Keratinocyte (primary cell): ENCODE measurements at regions not wholly inside any gene's neighbourhood (a gene's known extent, or its start where the extent isn't known, plus 50 kb on each side); places are given as distances from the start of the nearest gene placed in this dataset.

ENCODE experiments used
- DNase-seq: peaks from one replicate; pipeline ENCODE4 v3.0.0-alpha.2; 2011; ENCODE audit warnings: low read depth, missing footprints, low spot score
- FAIRE-seq: peaks from 2 replicates; lab custom pipeline; 2011; peaks lifted over from hg19 to GRCh38; lab: Jason Lieb, UNC
- H2AFZ ChIP-seq: 2 replicates; pipeline ENCODE4 v1.6.0; 2012; ENCODE audit warnings: low read length, control low read depth, inconsistent platforms; ENCODE audit not compliant: control insufficient read depth
- H3K27ac ChIP-seq: 2 replicates; pipeline ENCODE4 v1.5.1; 2011; ENCODE audit warnings: low read length; ENCODE audit not compliant: control insufficient read depth, insufficient read depth
- H3K27me3 ChIP-seq: 3 replicates; pipeline ENCODE4 v1.6.0; 2011; ENCODE audit warnings: low read length; ENCODE audit not compliant: control insufficient read depth, insufficient read depth; ENCODE audit errors: extremely low read depth
- H3K36me3 ChIP-seq, 2 experiments: 2 replicates in 1 of 2; 3 replicates in 1 of 2; pipeline ENCODE4 v1.5.1; 2011; ENCODE audit warnings: low read length in 2 of 2, mild to moderate bottlenecking in 1 of 2; ENCODE audit not compliant: control insufficient read depth in 2 of 2, insufficient read depth in 2 of 2; ENCODE audit errors: extremely low read depth in 1 of 2
- H3K4me1 ChIP-seq: 3 replicates; pipeline ENCODE4 v1.5.1; 2011; ENCODE audit warnings: low read length; ENCODE audit not compliant: control insufficient read depth, insufficient read depth; ENCODE audit errors: extremely low read depth
- H3K4me2 ChIP-seq: 3 replicates; pipeline ENCODE4 v1.6.0; 2011; ENCODE audit warnings: low read depth, low read length; ENCODE audit not compliant: control insufficient read depth, insufficient read depth; ENCODE audit errors: extremely low read depth
- H3K4me3 ChIP-seq, 3 experiments: fragments of 200-600 bp in 1 of 3; sonication (generic) in 1 of 3; 2 replicates in 2 of 3; 3 replicates in 1 of 3; pipeline ENCODE4 v1.5.1; 2011 to 2016; ENCODE audit warnings: low read length in 3 of 3, mild to moderate bottlenecking in 3 of 3, control low read depth in 2 of 3, inconsistent platforms in 1 of 3, low read depth in 1 of 3, mixed read lengths in 1 of 3, mixed run types in 1 of 3, moderate library complexity in 1 of 3; ENCODE audit not compliant: control insufficient read depth in 2 of 3, insufficient read depth in 2 of 3; ENCODE audit errors: extremely low read depth in 1 of 3
- H3K79me2 ChIP-seq: 2 replicates; pipeline ENCODE4 v1.6.0; 2012; ENCODE audit warnings: low read length; ENCODE audit not compliant: control insufficient read depth, insufficient read depth
- H3K9ac ChIP-seq: 3 replicates; pipeline ENCODE4 v1.6.0; 2011; ENCODE audit warnings: low read length; ENCODE audit not compliant: control insufficient read depth, insufficient read depth; ENCODE audit errors: extremely low read depth
- H3K9me1 ChIP-seq: 3 replicates; pipeline ENCODE4 v1.6.0; 2011; ENCODE audit warnings: low read length; ENCODE audit not compliant: control insufficient read depth, insufficient read depth; ENCODE audit errors: extremely low read depth
- H3K9me3 ChIP-seq: 2 replicates; pipeline ENCODE4 v1.5.1; 2012; ENCODE audit warnings: low read depth, low read length; ENCODE audit not compliant: control insufficient read depth
- H4K20me1 ChIP-seq: 3 replicates; pipeline ENCODE4 v1.6.0; 2011; ENCODE audit warnings: low read length; ENCODE audit not compliant: control insufficient read depth, insufficient read depth; ENCODE audit errors: extremely low read depth
- CTCF ChIP-seq, 3 experiments: IDR thresholded peaks in 1 of 3; conservative IDR thresholded peaks in 1 of 3; optimal IDR thresholded peaks in 1 of 3; 2 replicates in 2 of 3; 3 replicates in 1 of 3; pipeline versions ENCODE3 to v1.5.1; 2011; ENCODE audit warnings: low read length in 3 of 3, mild to moderate bottlenecking in 3 of 3, moderate library complexity in 2 of 3, control low read depth in 1 of 3, inconsistent platforms in 1 of 3; ENCODE audit not compliant: insufficient read depth in 2 of 3; ENCODE audit errors: extremely low read depth in 1 of 3
- EZH2 ChIP-seq: IDR thresholded peaks from one replicate; pipeline ENCODE4 v1.6.1; 2012; ENCODE audit warnings: inconsistent platforms, mild to moderate bottlenecking, low read length, moderate library complexity
- dilution Hi-C: fragments of 300-500 bp; cut with MboI; formaldehyde crosslinking; loops from one replicate; pipeline ENCODE4 v1.7.0; 2020; ENCODE audit warnings: low sequenced_read_pairs; ENCODE audit not compliant: extremely low pct_ligation_motif_present

- no peak for TF ChIP-seq EZH2
- TF ChIP-seq CTCF (optimal IDR thresholded peaks at IDR 0.05 in 1 of 3, IDR thresholded peaks at IDR 0.05 in 1 of 3, conservative IDR thresholded peaks at IDR 0.05 in 1 of 3; ENCODE audit: extremely low read depth in 1 of 3, insufficient read depth in 2 of 3, low read length in 3 of 3), result no peak
- no peak overlapping the region for H2AFZ ChIP-seq
- H3K9me3 ChIP-seq, result no peaks in the 10 kb centered on the region
- H4K20me1 ChIP-seq, result no peaks in the 10 kb centered on the region
- H3K4me1 ChIP-seq, result peaks cover 4% of the 10 kb centered on the region
- H3K4me2 ChIP-seq, result no peak overlapping the region
- H3K36me3 ChIP-seq, result no peaks in the 10 kb centered on the region
- no peak overlapping the region for H3K4me3 ChIP-seq
- H3K9ac ChIP-seq, result no peak overlapping the region
- no peaks in the 10 kb centered on the region for H3K27me3 ChIP-seq
- H3K9me1 ChIP-seq, result no peaks in the 10 kb centered on the region
- H3K79me2 ChIP-seq, result no peaks in the 10 kb centered on the region
- FAIRE-seq (no peak), DNase-seq (no peak)
- H3K27ac ChIP-seq, result no peak overlapping the region
- dilution Hi-C loops, result no loop called here
Measured at GRCh38 chr6:203661-204060, 88.6 kb upstream of the DUSP22 start.

DNA sequence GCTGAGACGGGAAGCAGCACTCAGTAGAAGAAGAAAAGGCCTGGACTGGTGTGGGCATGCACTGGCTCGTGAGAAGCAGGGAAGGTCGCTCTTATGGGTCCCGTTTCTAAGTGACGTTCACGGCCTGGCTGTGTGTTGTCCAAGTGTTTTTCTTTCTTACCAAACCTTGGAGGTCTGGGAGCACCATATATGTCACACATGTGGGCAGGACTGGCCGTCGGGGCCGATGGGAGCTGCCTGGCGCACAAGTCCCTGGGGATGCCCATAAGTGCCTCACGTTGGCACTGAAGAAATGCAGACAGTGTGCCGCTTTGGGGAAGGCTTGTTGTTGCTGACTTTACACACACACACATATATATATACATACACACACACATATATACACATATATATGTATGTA is 86.0 kb upstream of the DUSP22 start:
- peak overlapping the region; percentile 53 for H2AFZ ChIP-seq
- FAIRE-seq, result no peak
- TF ChIP-seq EZH2, result no peak
- TF ChIP-seq CTCF (optimal IDR thresholded peaks at IDR 0.05 in 1 of 3, IDR thresholded peaks at IDR 0.05 in 1 of 3, conservative IDR thresholded peaks at IDR 0.05 in 1 of 3; ENCODE audit: extremely low read depth in 1 of 3, insufficient read depth in 2 of 3, low read length in 3 of 3), result no peak
- no peak overlapping the region for H3K4me3 ChIP-seq
- H3K79me2 ChIP-seq, result no peaks in the 10 kb centered on the region
- no peaks in the 10 kb centered on the region for H3K9me3 ChIP-seq
- H3K9ac ChIP-seq, result no peak overlapping the region
- no peak for DNase-seq
- H3K4me2 ChIP-seq, result no peak overlapping the region
- H3K4me1 ChIP-seq, result peaks cover 4% of the 10 kb centered on the region
- H3K27ac ChIP-seq, result no peak overlapping the region
- peaks cover 4% of the 10 kb centered on the region for H3K27me3 ChIP-seq
- H3K9me1 ChIP-seq, result no peaks in the 10 kb centered on the region
- no peaks in the 10 kb centered on the region for H4K20me1 ChIP-seq
- dilution Hi-C loops, result no loop called here
- H3K36me3 ChIP-seq, result no peaks in the 10 kb centered on the region
